K562 (cell line): ENCODE measurements at regions not wholly inside any gene's neighbourhood (a gene's known extent, or its start where the extent isn't known, plus 50 kb on each side); places are given as distances from the start of the nearest gene placed in this dataset.

Source experiments
- ATAC-seq: fragments of 200-7000 bp; cut with Tn5 transposase; 3 replicates; pipeline ENCODE4 v1.9.1; 2020; ENCODE audit warnings: moderate library complexity
- BruUV-seq: library from RNA; stranded (reverse); fragments of 400-500 nt; replicated peaks from 2 replicates; lab custom pipeline; 2021; lab: Mats Ljungman, UMichigan
- CTCF ChIA-PET: fragments of 300-600 bp; formaldehyde crosslinking; extraction: SDS; loops from one replicate; lab custom pipeline; 2021; ENCODE audit warnings: low intra/inter-chr PET ratio; lab: Yijun Ruan, JAX
- POLR2A ChIA-PET: fragments of 300-600, 350-650 bp; sonication (Branson Sonifier 250); formaldehyde crosslinking; extraction: SDS; loops from one replicate; lab custom pipeline; 2021; ENCODE audit warnings: antibody characterized with exemption, inconsistent platforms; lab: Yijun Ruan, JAX
- DNase-seq, 4 experiments: peaks; one replicate each; pipeline versions ENCODE4 v3.0.0 to v3.0.0-alpha.2; 2011 to 2018; ENCODE audit warnings: low spot score in 3 of 4, mixed read lengths in 3 of 4; ENCODE audit errors: extremely low read depth in 1 of 4
- FAIRE-seq: peaks from 2 replicates; lab custom pipeline; 2011; peaks lifted over from hg19 to GRCh38; lab: Jason Lieb, UNC
- H2AFZ ChIP-seq: 2 replicates; pipeline ENCODE4 v1.6.0; 2011; ENCODE audit warnings: low read depth, low read length, control low read depth, inconsistent platforms
- H3K27ac ChIP-seq: fragments of 200-600 bp; 3 replicates; pipeline ENCODE4 v1.8.0; 2011; ENCODE audit warnings: low read depth, mild to moderate bottlenecking, control low read depth, inconsistent platforms, low read length, moderate library complexity, mixed read lengths; ENCODE audit errors: extremely low read depth
- H3K27me3 ChIP-seq, 2 experiments: fragments of 300-600 bp in 1 of 2; 2 replicates in 1 of 2; 3 replicates in 1 of 2; pipeline versions ENCODE4 v1.6.0 to v1.8.0; 2011; ENCODE audit warnings: inconsistent platforms in 2 of 2, low read length in 2 of 2, mild to moderate bottlenecking in 1 of 2, mixed read lengths in 1 of 2, moderate library complexity in 1 of 2; ENCODE audit not compliant: control insufficient read depth in 2 of 2, insufficient read depth in 2 of 2
- H3K36me3 ChIP-seq: fragments of 300-600 bp; 3 replicates; pipeline ENCODE4 v1.8.0; 2011; ENCODE audit warnings: mild to moderate bottlenecking, low read length, inconsistent platforms; ENCODE audit not compliant: control insufficient read depth, insufficient read depth
- H3K4me1 ChIP-seq, 2 experiments: fragments of 200-600 bp in 1 of 2; replicated peaks in 1 of 2; 2 replicates in 1 of 2; 3 replicates in 1 of 2; pipeline versions ENCODE4 v1.5.1 to v1.8.0; 2011; ENCODE audit warnings: inconsistent platforms in 2 of 2, low read length in 2 of 2, mild to moderate bottlenecking in 1 of 2, mixed read lengths in 1 of 2, moderate library complexity in 1 of 2; ENCODE audit not compliant: control insufficient read depth in 2 of 2, insufficient read depth in 2 of 2
- H3K4me2 ChIP-seq: 2 replicates; pipeline ENCODE4 v1.6.1; 2011; ENCODE audit warnings: low read length, control low read depth, inconsistent platforms, mixed read lengths; ENCODE audit not compliant: insufficient read depth
- H3K4me3 ChIP-seq: fragments of 200-600 bp; sonication (generic), shearing (Covaris generic); 2 replicates; pipeline ENCODE4 v1.5.1; 2016; ENCODE audit warnings: control low read depth, inconsistent platforms
- H3K79me2 ChIP-seq: fragments of 200-600 bp; 3 replicates; pipeline ENCODE4 v1.8.0; 2011; ENCODE audit warnings: low read length, inconsistent platforms; ENCODE audit not compliant: control insufficient read depth, insufficient read depth
- H3K9ac ChIP-seq, 2 experiments: 2 replicates each; pipeline versions ENCODE4 v1.6.0 to v1.6.1; 2011; ENCODE audit warnings: low read depth in 2 of 2, low read length in 2 of 2, control low read depth in 1 of 2, inconsistent platforms in 1 of 2, mild to moderate bottlenecking in 1 of 2, mixed read lengths in 1 of 2; ENCODE audit not compliant: insufficient read depth in 1 of 2
- H3K9me1 ChIP-seq: one replicate; pipeline ENCODE4 v1.6.0; 2011; ENCODE audit warnings: inconsistent platforms, mild to moderate bottlenecking, low read length, moderate library complexity; ENCODE audit not compliant: control insufficient read depth, insufficient read depth
- H3K9me3 ChIP-seq: replicated peaks from 2 replicates; pipeline ENCODE4 v1.5.1; 2011; ENCODE audit warnings: low read depth, low read length, inconsistent platforms; ENCODE audit not compliant: control insufficient read depth, insufficient read depth
- H4K20me1 ChIP-seq: replicated peaks from 2 replicates; pipeline ENCODE4 v1.6.1; 2011; ENCODE audit warnings: low read length, inconsistent platforms, mixed read lengths; ENCODE audit not compliant: control insufficient read depth, insufficient read depth
- ATF7 ChIP-seq: fragments of 450-650 bp; IDR thresholded peaks from 2 replicates; pipeline ENCODE4 v1.7.1; 2014; ENCODE audit warnings: mild to moderate bottlenecking, moderate library complexity
- ELF1 ChIP-seq: fragments of 200-800 bp; sonication (Bioruptor generic); IDR thresholded peaks from 2 replicates; pipeline ENCODE4 v1.6.1; 2016; ENCODE audit warnings: missing genetic modification characterization, missing compliant biosample characterization
- FOXK2 ChIP-seq, 2 experiments: fragments of 450-650 bp; IDR thresholded peaks in 1 of 2; conservative IDR thresholded peaks in 1 of 2; 2 replicates each; pipeline ENCODE4 v1.6.1; 2016; ENCODE audit warnings: low read depth in 2 of 2, mild to moderate bottlenecking in 1 of 2
- GABPB1 ChIP-seq: sonication (generic); formaldehyde crosslinking; IDR thresholded peaks from 2 replicates; pipeline ENCODE4 v1.8.0; 2022; ENCODE audit warnings: mild to moderate bottlenecking, missing genetic modification reagents
- GATAD2A ChIP-seq: fragments of 450-650 bp; IDR thresholded peaks from 2 replicates; pipeline ENCODE4 v1.6.1; 2017
- HNRNPH1 ChIP-seq: fragments of 200-400 bp; formaldehyde crosslinking; optimal IDR thresholded peaks from 2 replicates; pipeline ENCODE3; 2017; ENCODE audit warnings: low read depth, mild to moderate bottlenecking, low read length, moderate library complexity
- JUN ChIP-seq, 2 experiments: sonication (generic) in 1 of 2; formaldehyde crosslinking in 1 of 2; IDR thresholded peaks; 2 replicates each; pipeline versions ENCODE4 v1.6.1 to v1.8.0; 2012 to 2022; ENCODE audit warnings: borderline replicate concordance in 2 of 2, mild to moderate bottlenecking in 2 of 2, improper control_type of control experiment in 1 of 2, low read depth in 1 of 2, low read length in 1 of 2, missing genetic modification reagents in 1 of 2
- MBD2 ChIP-seq: sonication (generic); IDR thresholded peaks from 2 replicates; pipeline ENCODE4 v1.6.1; 2016; ENCODE audit warnings: low read depth, borderline replicate concordance
- NFYB ChIP-seq: IDR thresholded peaks from 2 replicates; pipeline ENCODE4 v1.6.1; 2011; ENCODE audit warnings: mild to moderate bottlenecking, moderate library complexity; ENCODE audit not compliant: insufficient read length; ENCODE audit errors: extremely low read depth
- NR3C1 ChIP-seq: sonication (generic); formaldehyde crosslinking; IDR thresholded peaks from 2 replicates; pipeline ENCODE4 v1.8.1; 2022; ENCODE audit warnings: missing genetic modification reagents
- PYGO2 ChIP-seq: fragments of 450-650 bp; IDR thresholded peaks from 2 replicates; pipeline ENCODE4 v1.6.1; 2016; ENCODE audit warnings: mild to moderate bottlenecking, missing genetic modification characterization, moderate library complexity, missing compliant biosample characterization
- RBM17 ChIP-seq: fragments of 200-400 bp; formaldehyde crosslinking; IDR thresholded peaks from 2 replicates; pipeline ENCODE4 v1.6.1; 2017; ENCODE audit warnings: low read depth, mild to moderate bottlenecking, low read length, borderline replicate concordance
- STAT5B ChIP-seq: fragments of 250-450 bp; sonication (Bioruptor Pico); IDR thresholded peaks from 2 replicates; pipeline ENCODE4 v1.8.0; 2021; ENCODE audit warnings: mild to moderate bottlenecking, inconsistent platforms
- ZNF316 ChIP-seq: fragments of 450-650 bp; IDR thresholded peaks from 2 replicates; pipeline ENCODE4 v1.6.1; 2016
- WGBS: fragments of 100-300 bp; shearing (Covaris generic); methylation state at CpG from one replicate; pipeline ENCODE4 v1.1.6; 2016; ENCODE audit warnings: low coverage, mixed read lengths; ENCODE audit not compliant: insufficient coverage; ENCODE audit errors: missing lambda C conversion rate; 5-methylcytosine and 5-hydroxymethylcytosine counted together
- in situ Hi-C: fragments of 300-500 bp; cut with MboI; formaldehyde crosslinking; loops from 4 replicates; pipeline ENCODE4 v1.15.0; 2018; ENCODE audit warnings: inconsistent platforms, mixed read lengths
- intact Hi-C: fragments of 100-400 bp; cut with micrococcal nuclease; formaldehyde crosslinking; loops from 2 replicates; pipeline ENCODE4 v1.14.2; 2022
- TF ChIP-seq, protein P1 (sequence below): fragments of 250-450 bp; sonication (Bioruptor Pico); IDR thresholded peaks from 2 replicates; pipeline ENCODE4 v1.9.0; 2021; ENCODE audit warnings: mild to moderate bottlenecking
- TF ChIP-seq, protein P2 (sequence below): fragments of 450-650 bp; IDR thresholded peaks from 2 replicates; pipeline ENCODE4 v1.6.1; 2016; ENCODE audit warnings: borderline replicate concordance
- TF ChIP-seq, protein P3 (sequence below): IDR thresholded peaks from 3 replicates; pipeline ENCODE4 v1.6.1; 2011; ENCODE audit warnings: borderline replicate concordance, mild to moderate bottlenecking, moderate library complexity; ENCODE audit not compliant: insufficient read length; ENCODE audit errors: extremely low read depth
- TF ChIP-seq, protein P4 (sequence below): sonication (generic); formaldehyde crosslinking; IDR thresholded peaks from 2 replicates; pipeline ENCODE4 v1.8.1; 2022; ENCODE audit warnings: missing genetic modification reagents

DNA sequence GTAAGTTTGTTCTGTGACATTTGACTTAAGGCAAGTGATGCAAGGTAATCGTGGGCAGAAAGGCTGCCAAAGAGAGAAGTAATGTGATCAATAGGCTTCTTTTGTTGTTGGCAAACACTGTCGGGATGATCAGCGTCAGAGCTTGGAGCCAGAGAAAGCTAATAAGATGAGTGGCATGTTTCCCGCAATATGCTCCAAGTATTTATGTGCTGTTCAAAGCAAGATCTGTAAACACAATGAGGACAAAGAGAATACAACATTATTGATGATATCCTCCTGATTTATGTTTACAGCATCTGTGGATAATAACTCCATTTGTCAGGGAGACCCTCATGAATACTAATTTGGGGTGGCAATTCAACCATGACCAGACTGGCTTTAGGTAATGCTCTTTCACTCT, 603.3 kb downstream of the TDRD15 start (continued):
- TF ChIP-seq STAT5B (CRISPR knock-in tag): no peak
- TF ChIP-seq, protein P1, sequence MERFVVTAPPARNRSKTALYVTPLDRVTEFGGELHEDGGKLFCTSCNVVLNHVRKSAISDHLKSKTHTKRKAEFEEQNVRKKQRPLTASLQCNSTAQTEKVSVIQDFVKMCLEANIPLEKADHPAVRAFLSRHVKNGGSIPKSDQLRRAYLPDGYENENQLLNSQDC (CRISPR knock-in tag): no peak
- TF ChIP-seq JUN (IDR thresholded peaks at IDR 0.05; ENCODE audit: borderline replicate concordance, low read depth, low read length): no peak
- no peak for TF ChIP-seq JUN (CRISPR knock-in tag; IDR thresholded peaks at IDR 0.05; ENCODE audit: borderline replicate concordance)
- TF ChIP-seq PYGO2: no peak
- TF ChIP-seq GATAD2A: no peak
- no peak for TF ChIP-seq MBD2
- no peak for TF ChIP-seq NR3C1 (CRISPR knock-in tag)
- TF ChIP-seq ZNF316: no peak
- no peak for TF ChIP-seq ELF1 (tag)
- TF ChIP-seq, protein P2, sequence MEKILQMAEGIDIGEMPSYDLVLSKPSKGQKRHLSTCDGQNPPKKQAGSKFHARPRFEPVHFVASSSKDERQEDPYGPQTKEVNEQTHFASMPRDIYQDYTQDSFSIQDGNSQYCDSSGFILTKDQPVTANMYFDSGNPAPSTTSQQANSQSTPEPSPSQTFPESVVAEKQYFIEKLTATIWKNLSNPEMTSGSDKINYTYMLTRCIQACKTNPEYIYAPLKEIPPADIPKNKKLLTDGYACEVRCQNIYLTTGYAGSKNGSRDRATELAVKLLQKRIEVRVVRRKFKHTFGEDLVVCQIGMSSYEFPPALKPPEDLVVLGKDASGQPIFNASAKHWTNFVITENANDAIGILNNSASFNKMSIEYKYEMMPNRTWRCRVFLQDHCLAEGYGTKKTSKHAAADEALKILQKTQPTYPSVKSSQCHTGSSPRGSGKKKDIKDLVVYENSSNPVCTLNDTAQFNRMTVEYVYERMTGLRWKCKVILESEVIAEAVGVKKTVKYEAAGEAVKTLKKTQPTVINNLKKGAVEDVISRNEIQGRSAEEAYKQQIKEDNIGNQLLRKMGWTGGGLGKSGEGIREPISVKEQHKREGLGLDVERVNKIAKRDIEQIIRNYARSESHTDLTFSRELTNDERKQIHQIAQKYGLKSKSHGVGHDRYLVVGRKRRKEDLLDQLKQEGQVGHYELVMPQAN: no peak
- no peak for TF ChIP-seq HNRNPH1

DNA sequence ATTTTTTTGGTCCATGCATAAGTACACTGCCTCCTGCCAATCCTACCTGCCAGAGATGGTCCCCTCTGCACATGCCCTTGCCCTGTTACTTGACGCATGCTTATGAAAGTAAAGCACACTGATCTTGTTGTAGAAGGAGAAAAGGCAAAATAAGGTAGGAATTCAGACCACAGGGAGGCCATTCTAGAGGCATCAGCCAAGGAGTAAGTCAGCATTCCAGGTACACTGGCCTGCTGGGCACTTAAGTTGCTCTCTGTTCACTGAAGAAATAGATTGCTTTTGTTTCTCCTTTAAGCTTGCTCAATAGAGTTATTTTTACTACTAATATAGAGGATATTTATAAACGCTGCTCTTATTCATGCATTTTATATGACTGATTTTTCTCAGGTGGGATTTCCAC, 604.4 kb downstream of the TDRD15 start:
- Histone ChIP-seq H3K79me2 (no peaks in the 10 kb centered on the region), H3K27ac (no peak overlapping the region), H2AFZ (no peak overlapping the region), H3K27me3 (no peaks in the 10 kb centered on the region), H3K36me3 (no peaks in the 10 kb centered on the region), H3K4me2 (no peak overlapping the region), H3K9me3 (no peaks in the 10 kb centered on the region; the same call in 1 of the 2 replicates), H3K9ac (no peak overlapping the region), H3K4me3 (no peak overlapping the region), H3K4me1 (no peaks in the 10 kb centered on the region), H4K20me1 (no peaks in the 10 kb centered on the region), H3K9me1 (no peaks in the 10 kb centered on the region)
- intact Hi-C loops: no loop called here
- no peak for DNase-seq
- no peak for ATAC-seq
- in situ Hi-C loops: no loop called here
- ChIA-PET CTCF (no interaction called here), POLR2A (no interaction called here)
- FAIRE-seq: no peak
- 4% methylated on average over 2 of the region's 2 CpGs for WGBS
- BruUV-seq: no TSS peak
- TF ChIP-seq GABPB1 (CRISPR knock-in tag): no peak
- TF ChIP-seq, protein P3, sequence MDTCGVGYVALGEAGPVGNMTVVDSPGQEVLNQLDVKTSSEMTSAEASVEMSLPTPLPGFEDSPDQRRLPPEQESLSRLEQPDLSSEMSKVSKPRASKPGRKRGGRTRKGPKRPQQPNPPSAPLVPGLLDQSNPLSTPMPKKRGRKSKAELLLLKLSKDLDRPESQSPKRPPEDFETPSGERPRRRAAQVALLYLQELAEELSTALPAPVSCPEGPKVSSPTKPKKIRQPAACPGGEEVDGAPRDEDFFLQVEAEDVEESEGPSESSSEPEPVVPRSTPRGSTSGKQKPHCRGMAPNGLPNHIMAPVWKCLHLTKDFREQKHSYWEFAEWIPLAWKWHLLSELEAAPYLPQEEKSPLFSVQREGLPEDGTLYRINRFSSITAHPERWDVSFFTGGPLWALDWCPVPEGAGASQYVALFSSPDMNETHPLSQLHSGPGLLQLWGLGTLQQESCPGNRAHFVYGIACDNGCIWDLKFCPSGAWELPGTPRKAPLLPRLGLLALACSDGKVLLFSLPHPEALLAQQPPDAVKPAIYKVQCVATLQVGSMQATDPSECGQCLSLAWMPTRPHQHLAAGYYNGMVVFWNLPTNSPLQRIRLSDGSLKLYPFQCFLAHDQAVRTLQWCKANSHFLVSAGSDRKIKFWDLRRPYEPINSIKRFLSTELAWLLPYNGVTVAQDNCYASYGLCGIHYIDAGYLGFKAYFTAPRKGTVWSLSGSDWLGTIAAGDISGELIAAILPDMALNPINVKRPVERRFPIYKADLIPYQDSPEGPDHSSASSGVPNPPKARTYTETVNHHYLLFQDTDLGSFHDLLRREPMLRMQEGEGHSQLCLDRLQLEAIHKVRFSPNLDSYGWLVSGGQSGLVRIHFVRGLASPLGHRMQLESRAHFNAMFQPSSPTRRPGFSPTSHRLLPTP: no peak
- TF ChIP-seq ATF7: no peak
- TF ChIP-seq, protein P4, sequence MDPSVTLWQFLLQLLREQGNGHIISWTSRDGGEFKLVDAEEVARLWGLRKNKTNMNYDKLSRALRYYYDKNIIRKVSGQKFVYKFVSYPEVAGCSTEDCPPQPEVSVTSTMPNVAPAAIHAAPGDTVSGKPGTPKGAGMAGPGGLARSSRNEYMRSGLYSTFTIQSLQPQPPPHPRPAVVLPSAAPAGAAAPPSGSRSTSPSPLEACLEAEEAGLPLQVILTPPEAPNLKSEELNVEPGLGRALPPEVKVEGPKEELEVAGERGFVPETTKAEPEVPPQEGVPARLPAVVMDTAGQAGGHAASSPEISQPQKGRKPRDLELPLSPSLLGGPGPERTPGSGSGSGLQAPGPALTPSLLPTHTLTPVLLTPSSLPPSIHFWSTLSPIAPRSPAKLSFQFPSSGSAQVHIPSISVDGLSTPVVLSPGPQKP (CRISPR knock-in tag): no peak
- no peak for TF ChIP-seq NFYB
- TF ChIP-seq RBM17: no peak
- no peak for TF ChIP-seq FOXK2 (conservative IDR thresholded peaks at IDR 0.05 in 1 of 2, IDR thresholded peaks at IDR 0.05 in 1 of 2; ENCODE audit: low read depth in 2 of 2)
